ENCODE measurements at regions not wholly inside any gene's neighbourhood (a gene's known extent, or its start where the extent isn't known, plus 50 kb on each side); places are given as distances from the start of the nearest gene placed in this dataset.
"Not testable (repeated sequence)": the region's sequence is repeated elsewhere in the genome, so short reads cannot be mapped to it uniquely, and the experiment has no call there.

- DNase-seq = no peak
Observed at GRCh38 chr18:30929718-30930117, 112.8 kb downstream of the DSC3 start.

- DNase-seq = no peak
Observed at GRCh38 chr18:30929065-30929464, 113.5 kb downstream of the DSC3 start.

- no peak for DNase-seq
Observed at GRCh38 chr18:30927517-30928075, 114.9 kb downstream of the DSC3 start.

GRCh38 chr18:30927042-30927441, 115.5 kb downstream of the DSC3 start:
- no peak for DNase-seq

- no peak for DNase-seq
Observed at GRCh38 chr18:30925795-30926194, 116.7 kb downstream of the DSC3 start.

- DNase-seq = no peak
Observed at GRCh38 chr18:30920757-30921156, 121.8 kb downstream of the DSC3 start.

GRCh38 chr18:30920351-30920750, 122.2 kb downstream of the DSC3 start:
- DNase-seq = no peak

- DNase-seq = no peak
Observed at GRCh38 chr18:30917651-30918050, 124.9 kb downstream of the DSC3 start.

GRCh38 chr18:30915336-30915988, 127.1 kb downstream of the DSC3 start:
- DNase-seq = no peak

- DNase-seq = no peak
Observed at GRCh38 chr18:30908381-30908780, 134.2 kb downstream of the DSC3 start.

GRCh38 chr18:30903566-30903965, 139.0 kb downstream of the DSC3 start:
- no peak for DNase-seq

GRCh38 chr18:30889519-30890301, 152.8 kb downstream of the DSC3 start:
- DNase-seq = no peak

- no peak for DNase-seq
Observed at GRCh38 chr18:30888344-30888743, 154.2 kb downstream of the DSC3 start.

GRCh38 chr18:30886998-30887397, 155.5 kb downstream of the DSC3 start:
- no peak for DNase-seq

- DNase-seq = no peak
Observed at GRCh38 chr18:30870466-30870865, 172.1 kb downstream of the DSC3 start.

- no peak for DNase-seq
Observed at GRCh38 chr18:30862900-30863299, 179.6 kb downstream of the DSC3 start.

- DNase-seq = no peak
Observed at GRCh38 chr18:30860741-30861140, 181.8 kb downstream of the DSC3 start.

GRCh38 chr18:30859036-30859435, 183.5 kb downstream of the DSC3 start:
- DNase-seq = no peak

GRCh38 chr18:30858560-30858959, 184.0 kb downstream of the DSC3 start:
- no peak for DNase-seq

- no peak for DNase-seq
Observed at GRCh38 chr18:30855762-30856161, 186.8 kb downstream of the DSC3 start.

GRCh38 chr18:30852980-30853379, 189.6 kb downstream of the DSC3 start:
- DNase-seq = no peak

GRCh38 chr18:30852541-30852940, 190.0 kb downstream of the DSC3 start:
- DNase-seq = no peak

- DNase-seq = not testable (repeated sequence)
Observed at GRCh38 chr18:30839056-30839561, 203.4 kb downstream of the DSC3 start.

- no peak for DNase-seq
Observed at GRCh38 chr18:30828700-30829099, 213.8 kb downstream of the DSC3 start.
